K562 (cell line): ENCODE measurements at regions not wholly inside any gene's neighbourhood (a gene's known extent, or its start where the extent isn't known, plus 50 kb on each side); places are given as distances from the start of the nearest gene placed in this dataset.

Experiments used
- CTCF ChIP-seq, 3 experiments: IDR thresholded peaks in 2 of 3; conservative IDR thresholded peaks in 1 of 3; 2 replicates each; pipeline ENCODE4 v1.5.1; 2011 to 2012; ENCODE audit warnings: low read length in 3 of 3, mild to moderate bottlenecking in 3 of 3, control low read depth in 2 of 3, improper control_type of control experiment in 1 of 3, inconsistent platforms in 1 of 3, low read depth in 1 of 3, mixed read lengths in 1 of 3, moderate library complexity in 1 of 3; ENCODE audit not compliant: insufficient read depth in 2 of 3
- ZNF639 ChIP-seq, 2 experiments: fragments of 200-800 bp in 1 of 2; sonication (Bioruptor generic) in 1 of 2; sonication (generic) in 1 of 2; formaldehyde crosslinking in 1 of 2; IDR thresholded peaks in 1 of 2; conservative IDR thresholded peaks in 1 of 2; 2 replicates each; pipeline versions ENCODE4 v1.5.0 to v1.6.1; 2016 to 2020; ENCODE audit warnings: missing compliant biosample characterization in 1 of 2, missing genetic modification characterization in 1 of 2, missing genetic modification reagents in 1 of 2

GRCh38 chr3:106086636-106087035 lies 217.8 kb upstream of the CBLB start:
- TF ChIP-seq ZNF639 (CRISPR knock-in tag; conservative IDR thresholded peaks at IDR 0.05 in 1 of 2, IDR thresholded peaks at IDR 0.05 in 1 of 2): no peak
- TF ChIP-seq CTCF (IDR thresholded peaks at IDR 0.05 in 2 of 3, conservative IDR thresholded peaks at IDR 0.05 in 1 of 3; ENCODE audit: insufficient read depth in 2 of 3, low read depth in 1 of 3, low read length in 3 of 3): no peak
